Uterus (tissue), 3 donors: ENCODE measurements at regions not wholly inside any gene's neighbourhood (a gene's known extent, or its start where the extent isn't known, plus 50 kb on each side); places are given as distances from the start of the nearest gene placed in this dataset.

Source experiments
- DNase-seq, 2 donors: peaks; one replicate each; pipeline ENCODE4 v3.0.0-alpha.2; 2019 to 2020
- H3K27ac ChIP-seq, 2 donors: fragments of 200-600 bp; sonication (generic); 1 replicate in 1 of 2; 2 replicates in 1 of 2; pipeline ENCODE4 v1.5.1; 2016 to 2018
- H3K27me3 ChIP-seq, 2 donors: fragments of 200-600 bp; sonication (generic); one replicate each; pipeline ENCODE4 v1.5.1; 2018 to 2019; ENCODE audit warnings: control low read depth in 1 of 2
- H3K36me3 ChIP-seq, 2 donors: fragments of 200-600 bp; sonication (generic); one replicate each; pipeline ENCODE4 v1.5.1; 2019; ENCODE audit warnings: control low read depth in 1 of 2
- H3K4me1 ChIP-seq, 2 donors: fragments of 200-600 bp; sonication (generic); one replicate each; pipeline ENCODE4 v1.5.1; 2018 to 2019; ENCODE audit warnings: control low read depth in 1 of 2
- H3K4me3 ChIP-seq, 2 donors: fragments of 200-600 bp; sonication (generic); 1 replicate in 1 of 2; 2 replicates in 1 of 2; pipeline ENCODE4 v1.5.1; 2018 to 2019; ENCODE audit warnings: mild to moderate bottlenecking in 1 of 2
- H3K9me3 ChIP-seq, 2 donors: fragments of 200-600 bp; sonication (generic); one replicate each; pipeline ENCODE4 v1.5.1; 2019; ENCODE audit warnings: control low read depth in 1 of 2
- POLR2A ChIP-seq, 2 donors: fragments of 450-650 bp; IDR thresholded peaks; one replicate each; pipeline ENCODE4 v1.6.1; 2016; ENCODE audit warnings: antibody characterized with exemption in 2 of 2, mild to moderate bottlenecking in 1 of 2, moderate library complexity in 1 of 2
- intact Hi-C: fragments of 100-400 bp; cut with DNase I; formaldehyde crosslinking; loops from one replicate; pipeline ENCODE4 v1.15.1; 2023; ENCODE audit warnings: low total_unique reads
- TF ChIP-seq, protein P1 (sequence below), 4 experiments: fragments of 200-600 bp in 2 of 4; fragments of 450-650 bp in 2 of 4; sonication (generic) in 2 of 4; IDR thresholded peaks; one replicate each; pipeline ENCODE4 v1.5.1; 2016 to 2019; ENCODE audit warnings: antibody characterized with exemption in 4 of 4, mild to moderate bottlenecking in 2 of 4, moderate library complexity in 1 of 4
- donor health status: DM: yes; HTN: yes; CAD: no.

DNA sequence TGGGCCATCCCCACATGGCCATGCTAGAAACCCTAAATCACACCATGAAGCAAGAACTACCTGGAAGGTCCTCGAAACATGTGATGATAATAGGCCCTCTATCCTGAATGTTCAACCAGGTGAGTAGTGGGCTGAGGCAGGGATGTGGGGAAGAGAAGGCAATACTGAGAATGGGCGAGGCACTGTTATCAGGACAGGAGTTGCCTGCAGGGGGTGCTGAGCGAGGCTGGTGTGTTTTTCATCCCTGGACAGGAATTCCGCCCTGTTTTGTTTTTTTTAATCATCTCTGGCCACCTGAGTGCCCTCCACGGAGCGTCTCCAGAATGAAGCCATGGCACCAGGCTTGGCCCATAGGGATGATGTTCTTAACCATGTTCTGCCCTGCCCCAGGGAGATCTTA lies 103.0 kb upstream of the SOX11 start:
- no peak overlapping the region for H3K4me3 ChIP-seq
- DNase-seq, result no peak
- no peaks in the 10 kb centered on the region for H3K36me3 ChIP-seq
- no peaks in the 10 kb centered on the region for H3K9me3 ChIP-seq
- no peaks in the 10 kb centered on the region for H3K27me3 ChIP-seq
- no peak overlapping the region for H3K27ac ChIP-seq
- H3K4me1 ChIP-seq, result no peaks in the 10 kb centered on the region
- intact Hi-C loops, result no loop called here
- no peak for TF ChIP-seq POLR2A (IDR thresholded peaks at IDR 0.05)
- TF ChIP-seq, protein P1, sequence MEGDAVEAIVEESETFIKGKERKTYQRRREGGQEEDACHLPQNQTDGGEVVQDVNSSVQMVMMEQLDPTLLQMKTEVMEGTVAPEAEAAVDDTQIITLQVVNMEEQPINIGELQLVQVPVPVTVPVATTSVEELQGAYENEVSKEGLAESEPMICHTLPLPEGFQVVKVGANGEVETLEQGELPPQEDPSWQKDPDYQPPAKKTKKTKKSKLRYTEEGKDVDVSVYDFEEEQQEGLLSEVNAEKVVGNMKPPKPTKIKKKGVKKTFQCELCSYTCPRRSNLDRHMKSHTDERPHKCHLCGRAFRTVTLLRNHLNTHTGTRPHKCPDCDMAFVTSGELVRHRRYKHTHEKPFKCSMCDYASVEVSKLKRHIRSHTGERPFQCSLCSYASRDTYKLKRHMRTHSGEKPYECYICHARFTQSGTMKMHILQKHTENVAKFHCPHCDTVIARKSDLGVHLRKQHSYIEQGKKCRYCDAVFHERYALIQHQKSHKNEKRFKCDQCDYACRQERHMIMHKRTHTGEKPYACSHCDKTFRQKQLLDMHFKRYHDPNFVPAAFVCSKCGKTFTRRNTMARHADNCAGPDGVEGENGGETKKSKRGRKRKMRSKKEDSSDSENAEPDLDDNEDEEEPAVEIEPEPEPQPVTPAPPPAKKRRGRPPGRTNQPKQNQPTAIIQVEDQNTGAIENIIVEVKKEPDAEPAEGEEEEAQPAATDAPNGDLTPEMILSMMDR (IDR thresholded peaks at IDR 0.05), result no peak

DNA sequence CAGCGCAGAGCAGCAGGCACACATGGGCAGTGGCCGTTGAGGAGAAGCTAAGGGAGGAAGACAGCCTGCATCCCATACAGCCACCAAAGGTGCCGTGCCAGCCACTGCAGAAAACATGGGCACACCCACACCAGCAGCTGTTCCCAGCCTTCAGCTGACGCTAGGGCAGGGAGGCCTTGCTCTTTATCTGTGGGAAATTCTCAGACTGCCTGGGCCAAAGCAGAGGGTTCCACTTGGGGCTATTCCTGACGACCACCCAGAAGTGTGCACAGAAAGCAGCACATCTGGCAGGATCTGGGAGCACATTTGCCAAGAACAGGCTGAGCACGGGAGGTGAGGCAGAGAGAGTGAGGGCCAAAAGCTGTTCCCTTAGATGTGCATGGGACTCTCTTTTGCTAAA lies 101.3 kb upstream of the SOX11 start:
- Histone ChIP-seq H3K4me3 (no peak overlapping the region), H3K27me3 (no peaks in the 10 kb centered on the region), H3K9me3 (no peaks in the 10 kb centered on the region), H3K4me1 (no peaks in the 10 kb centered on the region), H3K36me3 (no peaks in the 10 kb centered on the region), H3K27ac (no peak overlapping the region)
- DNase-seq, result no peak
- TF ChIP-seq POLR2A (IDR thresholded peaks at IDR 0.05), result no peak
- TF ChIP-seq, protein P1 (IDR thresholded peaks at IDR 0.05), result no peak
- intact Hi-C loops, result no loop called here

DNA sequence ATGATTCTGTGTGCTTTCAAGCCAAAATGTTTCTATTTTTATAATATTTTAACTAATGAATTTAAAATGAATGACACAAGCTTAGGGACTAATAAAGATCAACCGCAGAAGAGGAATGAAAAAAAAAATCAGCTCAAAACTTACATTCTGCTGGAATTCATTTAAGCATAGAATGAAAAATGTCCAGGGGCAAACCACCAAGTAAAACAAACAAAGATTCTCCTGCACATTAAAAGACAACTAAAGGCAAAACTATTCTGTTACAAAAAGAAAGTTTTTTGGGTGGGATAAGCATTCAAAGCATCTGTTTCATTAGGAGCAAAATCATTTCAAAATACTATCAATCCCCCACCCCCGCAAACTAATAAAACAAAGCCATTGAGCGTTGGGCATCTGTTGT lies 99.3 kb upstream of the SOX11 start:
- no peaks in the 10 kb centered on the region for H3K9me3 ChIP-seq
- H3K27me3 ChIP-seq, result no peaks in the 10 kb centered on the region
- no peaks in the 10 kb centered on the region for H3K4me1 ChIP-seq
- H3K27ac ChIP-seq, result no peak overlapping the region
- intact Hi-C loops, result no loop called here
- H3K36me3 ChIP-seq, result no peaks in the 10 kb centered on the region
- H3K4me3 ChIP-seq, result no peak overlapping the region
- no peak for TF ChIP-seq POLR2A (IDR thresholded peaks at IDR 0.05)
- TF ChIP-seq, protein P1 (IDR thresholded peaks at IDR 0.05), result no peak
- no peak for DNase-seq

DNA sequence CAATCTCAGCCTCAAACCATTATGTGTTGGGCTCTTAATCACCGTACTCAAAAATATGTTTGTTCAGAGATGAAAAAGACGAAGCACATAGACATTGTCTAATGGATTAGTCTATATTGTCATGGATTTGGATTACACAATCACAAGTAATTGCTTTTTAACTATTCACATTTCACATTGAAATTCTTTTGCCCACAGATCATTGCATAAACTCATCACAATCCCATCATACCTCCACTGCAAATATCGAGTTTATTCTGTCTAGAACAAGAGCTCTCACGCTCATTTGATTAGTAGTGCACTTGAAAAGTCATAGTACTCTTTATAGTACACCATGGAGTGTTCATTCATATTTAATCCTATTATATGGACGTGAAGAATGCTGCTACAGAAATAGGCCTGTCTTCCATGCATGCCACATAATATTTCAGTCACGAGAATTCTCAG lies 97.9 kb upstream of the SOX11 start:
- no peak overlapping the region for H3K4me3 ChIP-seq
- intact Hi-C loops, result no loop called here
- H3K4me1 ChIP-seq, result no peaks in the 10 kb centered on the region
- DNase-seq, result no peak
- no peaks in the 10 kb centered on the region for H3K27me3 ChIP-seq
- H3K9me3 ChIP-seq, result no peaks in the 10 kb centered on the region
- H3K27ac ChIP-seq, result no peak overlapping the region
- no peaks in the 10 kb centered on the region for H3K36me3 ChIP-seq
- TF ChIP-seq, protein P1 (IDR thresholded peaks at IDR 0.05), result no peak
- no peak for TF ChIP-seq POLR2A (IDR thresholded peaks at IDR 0.05)

DNA sequence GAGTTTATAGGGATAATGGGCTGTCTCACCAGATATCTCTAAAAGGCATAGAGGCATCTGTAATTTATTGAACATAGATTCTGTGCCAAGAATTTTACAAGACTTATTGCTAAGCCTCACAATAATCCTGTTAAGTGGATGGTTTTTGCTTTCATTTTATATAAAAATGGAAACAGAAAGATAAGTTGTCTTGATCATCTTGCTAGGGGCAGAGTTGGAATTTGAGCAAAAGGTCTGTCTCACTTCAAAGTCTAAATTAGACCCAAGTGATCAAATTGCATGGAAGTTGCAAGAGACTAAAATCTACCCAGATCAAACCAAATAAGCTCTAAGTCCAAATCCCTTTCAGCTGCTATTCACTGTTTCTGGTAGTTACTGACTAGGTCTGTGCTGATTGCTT lies 95.3 kb upstream of the SOX11 start:
- intact Hi-C loops, result no loop called here

More for the DNA sequence above, 95.3 kb upstream of the SOX11 start:
- H3K27me3 ChIP-seq, result no peaks in the 10 kb centered on the region
- H3K9me3 ChIP-seq, result no peaks in the 10 kb centered on the region
- H3K4me3 ChIP-seq, result no peak overlapping the region
- no peak for TF ChIP-seq POLR2A (IDR thresholded peaks at IDR 0.05)
- TF ChIP-seq, protein P1 (IDR thresholded peaks at IDR 0.05), result no peak
- no peaks in the 10 kb centered on the region for H3K4me1 ChIP-seq
- no peaks in the 10 kb centered on the region for H3K36me3 ChIP-seq
- no peak overlapping the region for H3K27ac ChIP-seq
- no peak for DNase-seq
